ENCODE measurements at regions not wholly inside any gene's neighbourhood (a gene's known extent, or its start where the extent isn't known, plus 50 kb on each side); places are given as distances from the start of the nearest gene placed in this dataset.

DNA sequence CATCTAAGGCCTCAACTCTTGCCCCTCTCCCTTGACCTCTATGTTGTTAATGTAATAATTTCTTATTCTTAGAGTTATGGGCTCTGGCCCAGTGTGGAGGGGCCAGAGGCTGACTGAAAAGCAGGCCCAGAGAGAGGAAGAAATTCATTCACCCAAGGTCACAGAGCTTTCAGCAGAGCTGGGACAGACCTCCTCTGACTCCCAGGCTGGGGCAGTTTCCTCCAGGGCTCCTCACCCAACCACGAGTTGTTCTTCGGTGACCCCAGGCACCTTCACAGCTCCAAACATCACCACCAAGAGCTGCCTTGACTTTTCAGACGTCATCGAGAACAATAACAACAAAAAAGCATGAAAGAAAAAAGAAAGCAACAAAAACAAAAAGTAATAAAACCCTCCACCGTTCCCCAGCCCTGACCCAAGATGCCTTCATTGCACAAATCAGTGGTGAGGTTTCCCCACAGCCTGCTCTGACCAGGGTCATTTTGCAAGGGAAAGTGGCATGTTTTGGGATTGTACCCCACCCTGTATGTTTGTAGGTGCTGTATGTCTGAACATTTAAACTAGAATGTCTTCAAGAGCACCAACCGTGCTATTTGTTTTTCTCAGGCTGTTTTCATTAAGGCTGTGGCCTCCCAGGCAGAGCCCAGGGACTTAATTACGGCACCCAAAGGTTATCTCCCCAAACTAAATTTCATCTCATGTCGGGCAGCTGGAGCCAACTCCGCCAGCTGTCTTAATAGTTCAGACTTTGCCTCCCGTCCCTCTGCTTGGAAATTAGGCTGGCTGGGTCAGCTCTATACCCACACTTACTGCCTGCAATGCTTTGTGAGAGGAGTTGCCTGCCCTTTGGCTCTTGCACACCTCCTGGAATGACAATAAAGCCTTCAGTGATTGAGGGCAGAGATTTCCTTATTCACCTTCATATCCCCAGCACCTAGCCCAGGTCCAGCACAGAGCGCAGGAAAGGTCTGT lies 173.8 kb downstream of the RPLP1 start:
- no peak for DNase-seq (ENCODE audit: low read depth)

DNA sequence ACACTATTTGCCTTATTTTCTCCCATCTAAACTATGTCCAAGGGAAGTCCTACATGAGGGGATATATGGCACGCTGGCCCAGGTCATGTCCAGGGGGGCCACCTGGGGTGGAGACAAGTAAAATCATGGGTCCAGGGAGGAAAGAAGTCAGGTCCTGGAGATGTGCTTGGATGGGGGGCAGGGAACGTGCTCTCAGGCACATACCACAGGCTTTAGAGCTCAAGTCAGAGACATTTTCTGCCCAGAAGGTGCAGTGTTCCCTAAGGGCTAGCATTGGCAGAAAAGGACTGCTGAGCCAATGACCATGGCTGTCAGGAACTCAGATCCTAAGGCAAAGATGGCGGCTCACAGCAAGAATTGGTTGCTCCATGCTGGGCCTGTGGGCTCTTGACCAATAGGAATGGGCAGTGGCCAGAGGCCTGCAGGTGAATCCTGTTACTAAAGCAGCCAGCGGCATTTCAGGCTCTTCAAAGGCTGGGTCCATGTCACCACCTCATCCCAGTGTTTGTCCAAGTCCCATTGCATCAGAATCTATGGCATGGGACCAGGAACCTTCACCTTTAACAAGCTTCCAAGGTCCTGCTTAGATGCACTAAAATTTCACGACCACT lies 175.0 kb downstream of the RPLP1 start:
- no peak for DNase-seq (ENCODE audit: low read depth)

DNA sequence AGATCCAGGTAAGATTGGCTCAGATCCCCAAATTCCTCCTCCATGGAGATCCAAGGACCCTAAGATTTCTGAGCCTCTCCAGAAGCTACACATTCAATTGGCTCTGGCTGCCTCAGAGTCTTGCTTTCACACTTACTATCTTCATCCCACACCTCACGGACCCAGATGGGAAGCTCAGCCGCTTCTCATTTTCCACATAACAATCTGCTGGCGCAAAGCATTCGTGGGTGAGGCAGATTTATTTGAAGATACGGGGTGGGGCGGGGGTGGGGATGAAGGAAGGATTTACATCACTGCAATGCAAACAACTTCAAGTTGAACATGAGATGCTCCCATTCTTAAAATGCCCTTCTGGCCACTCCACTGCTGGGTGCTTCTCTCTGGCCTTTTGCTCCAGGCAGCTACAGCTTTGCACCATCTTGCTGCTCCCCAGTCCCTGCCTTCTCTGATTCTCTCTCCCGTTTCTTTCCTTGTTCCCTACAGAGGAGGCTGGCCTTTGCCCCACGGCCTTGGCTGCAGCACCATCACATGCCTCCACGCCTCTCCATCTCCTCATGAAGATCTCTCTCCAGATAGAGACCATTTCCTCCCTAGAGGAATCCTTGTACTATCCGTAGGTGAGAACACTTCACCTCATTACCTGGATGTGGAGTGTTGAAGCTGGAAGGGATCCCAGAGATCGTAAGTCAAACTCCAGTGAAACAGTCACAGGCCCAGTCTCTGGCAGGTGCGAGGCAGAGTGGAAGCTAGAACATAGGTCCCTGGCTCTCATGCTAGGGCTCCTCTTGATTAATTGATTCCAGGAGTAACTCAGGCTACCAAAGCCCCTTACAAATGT lies 175.9 kb downstream of the RPLP1 start:
- DNase-seq (ENCODE audit: low read depth), result no peak

DNA sequence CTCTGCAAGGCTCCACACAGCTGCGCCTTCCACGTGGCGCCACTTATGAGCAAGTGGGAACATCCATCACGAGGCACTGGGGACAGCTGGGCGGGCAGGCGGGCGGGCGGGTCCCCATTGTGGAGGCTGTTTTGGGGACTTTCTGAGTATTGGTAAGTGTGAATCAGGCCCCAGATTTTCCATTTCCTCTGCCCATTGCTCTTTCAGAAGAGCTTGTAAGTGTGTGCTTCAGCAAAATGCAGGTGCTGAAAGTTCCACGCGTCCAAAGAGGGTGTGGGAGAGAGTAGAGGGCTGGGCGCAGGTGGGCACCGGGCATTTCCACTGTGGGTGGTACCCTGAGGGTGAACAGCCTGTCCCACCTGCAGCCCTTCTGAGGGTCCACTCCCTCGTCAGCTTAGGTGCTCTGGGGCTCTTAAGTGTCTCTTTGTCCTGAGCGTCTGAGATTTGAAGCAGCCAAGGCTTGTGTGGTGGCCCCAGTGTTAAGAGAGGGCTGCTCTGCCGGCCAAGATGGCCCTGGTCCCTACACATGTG lies 177.1 kb downstream of the RPLP1 start:
- DNase-seq (ENCODE audit: low read depth), result no peak

DNA sequence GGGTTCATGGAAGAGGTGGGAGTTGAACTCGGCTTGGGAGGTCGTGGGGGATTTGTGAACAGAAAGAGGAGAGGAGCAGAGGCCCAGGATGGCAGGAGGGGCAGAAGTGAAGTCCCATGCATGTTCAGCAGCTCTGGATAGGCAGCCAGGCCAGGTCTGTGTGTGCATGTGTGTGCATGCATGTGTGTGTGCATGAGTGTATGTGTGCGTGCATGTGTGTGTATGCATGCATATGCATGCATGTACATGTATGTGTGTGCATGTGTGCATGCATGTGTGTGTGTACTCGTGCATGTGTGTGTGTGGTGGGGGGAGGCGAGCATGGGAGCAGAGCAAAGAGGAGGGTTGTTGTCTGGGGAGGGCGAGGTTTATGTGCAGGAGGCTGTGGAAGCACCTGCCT lies 178.4 kb downstream of the RPLP1 start:
- no peak for DNase-seq (ENCODE audit: low read depth)

DNA sequence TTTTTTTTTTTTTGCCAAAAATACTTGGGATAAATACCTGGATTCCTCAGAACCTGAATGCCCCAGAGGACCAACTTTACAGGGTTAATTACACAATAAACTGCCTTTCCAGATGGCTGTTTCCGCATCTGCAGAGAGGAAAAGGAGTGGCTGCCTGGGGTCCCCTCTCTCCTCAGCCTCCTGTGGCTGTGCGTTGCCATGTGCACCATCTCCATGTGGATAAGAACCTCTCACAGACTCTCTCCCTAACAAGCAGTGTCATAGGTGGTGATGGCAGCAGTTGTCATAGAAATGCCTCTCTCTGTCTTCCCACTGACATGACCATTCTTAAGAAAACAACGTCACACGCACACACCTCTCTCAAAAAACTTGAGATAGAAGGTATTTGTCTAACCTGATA lies 179.4 kb downstream of the RPLP1 start:
- no peak for DNase-seq (ENCODE audit: low read depth)

DNA sequence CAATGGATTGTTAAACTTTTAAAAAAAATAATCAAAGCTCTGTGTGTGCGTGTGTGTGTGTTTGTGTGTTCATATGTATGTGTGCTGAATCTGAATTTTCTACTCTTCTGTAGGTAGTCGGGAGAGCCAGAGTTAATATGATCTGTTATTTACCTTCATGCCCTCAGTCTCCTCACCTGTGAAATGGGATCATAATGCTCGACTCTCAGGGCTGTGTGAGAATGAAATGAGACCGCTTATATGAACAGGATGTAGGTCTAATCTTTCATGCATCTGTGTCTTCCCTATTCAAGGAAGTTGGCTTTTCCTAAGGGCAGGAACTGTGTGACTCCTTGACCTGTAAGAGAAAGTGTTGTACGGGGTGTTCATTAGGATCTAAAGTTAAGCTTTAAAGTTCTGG lies 182.2 kb downstream of the RPLP1 start:
- no peak for DNase-seq (ENCODE audit: low read depth)

DNA sequence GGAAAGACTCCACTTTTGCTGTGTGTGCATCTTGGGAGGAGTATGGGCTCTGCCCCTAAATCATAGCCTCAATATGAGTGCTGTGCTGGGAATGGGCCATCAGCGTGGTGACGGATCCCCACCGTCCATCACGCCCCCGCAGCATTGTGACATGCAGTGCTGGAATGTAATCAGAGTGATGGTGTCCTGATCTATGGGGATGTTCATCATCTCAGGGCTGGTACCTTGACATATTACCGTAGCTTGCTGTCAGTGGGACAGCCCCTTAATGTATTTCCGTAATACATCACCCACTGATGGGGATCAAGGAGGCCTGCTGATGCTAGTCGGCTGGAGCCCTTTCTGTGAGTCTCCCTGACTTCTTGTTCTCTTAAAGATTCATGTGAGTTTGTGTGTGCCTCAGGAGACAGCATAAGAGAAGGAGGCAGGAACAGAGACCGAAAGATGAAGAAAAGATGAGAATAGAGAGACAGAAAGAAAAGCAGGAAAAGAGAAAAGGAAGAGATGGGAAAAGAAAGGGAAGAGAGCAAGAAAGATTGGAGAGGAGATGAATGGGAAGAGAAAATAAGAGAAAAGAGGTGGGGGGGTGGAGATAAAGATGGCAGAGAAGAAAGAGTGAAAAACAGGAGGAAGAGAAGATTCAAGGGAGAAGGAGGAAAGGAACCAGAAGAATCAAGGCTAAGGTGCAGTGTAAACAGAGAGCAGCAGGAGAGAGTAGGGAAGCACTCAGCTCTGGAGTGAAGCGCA lies 183.7 kb downstream of the RPLP1 start:
- no peak for DNase-seq (ENCODE audit: low read depth)

DNA sequence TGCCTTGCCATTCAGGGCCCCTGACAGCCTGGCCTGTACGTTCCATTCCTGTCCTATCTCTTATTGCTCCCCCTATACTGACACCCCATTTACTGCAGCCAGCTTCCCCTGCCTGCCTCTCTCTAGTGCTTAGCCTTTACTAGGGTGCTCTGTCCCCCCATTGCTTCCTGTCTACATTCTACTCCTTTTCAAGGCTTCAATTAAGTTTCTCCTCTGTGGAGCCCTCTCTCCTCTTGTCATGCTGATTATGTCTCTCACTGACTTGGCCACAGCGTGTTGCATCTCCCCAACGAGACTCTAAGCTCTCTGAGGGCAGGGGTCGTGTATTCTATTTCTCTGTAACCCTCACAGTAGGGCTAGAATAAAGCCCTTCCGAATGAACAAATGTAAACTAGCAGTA lies 185.2 kb downstream of the RPLP1 start:
- no peak for DNase-seq (ENCODE audit: low read depth)

DNA sequence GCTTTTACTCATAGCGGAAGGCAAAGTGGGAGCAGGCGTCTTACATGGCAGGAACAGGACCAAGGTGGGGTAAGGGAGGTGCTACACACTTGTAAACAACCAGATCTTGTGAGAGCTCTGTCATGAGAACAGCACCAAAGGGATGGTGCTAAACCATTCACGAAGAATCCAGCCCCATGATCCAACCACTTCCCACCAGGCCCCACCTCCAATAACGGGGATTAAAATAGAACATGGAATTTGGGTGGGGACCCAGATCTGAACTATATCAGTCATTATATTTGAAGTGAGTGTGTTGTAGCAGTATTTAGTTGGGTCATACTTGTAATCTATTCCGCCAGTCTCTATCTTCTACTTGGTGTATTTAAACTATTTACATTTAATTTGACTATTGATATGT lies 190.9 kb downstream of the RPLP1 start:
- no peak for DNase-seq (ENCODE audit: low read depth)

DNA sequence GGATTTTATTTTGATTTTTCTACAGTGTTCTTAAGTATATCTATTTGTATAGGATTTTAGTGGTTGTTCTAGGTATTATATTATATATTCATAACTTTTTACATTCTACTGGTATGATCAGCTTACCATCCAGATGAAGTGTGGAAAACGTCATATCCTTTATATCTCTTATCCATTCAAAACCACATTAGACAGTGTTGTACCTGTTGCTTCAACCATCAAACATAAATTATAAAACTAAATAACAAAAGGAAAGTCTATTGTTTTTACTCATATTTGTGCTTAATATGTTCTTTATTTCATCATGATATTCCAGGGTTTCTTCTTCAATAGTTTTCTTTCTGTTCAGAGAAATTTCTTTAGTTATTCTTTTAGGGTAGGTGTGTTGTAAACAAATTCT lies 191.4 kb downstream of the RPLP1 start:
- DNase-seq (ENCODE audit: low read depth), result no peak

DNA sequence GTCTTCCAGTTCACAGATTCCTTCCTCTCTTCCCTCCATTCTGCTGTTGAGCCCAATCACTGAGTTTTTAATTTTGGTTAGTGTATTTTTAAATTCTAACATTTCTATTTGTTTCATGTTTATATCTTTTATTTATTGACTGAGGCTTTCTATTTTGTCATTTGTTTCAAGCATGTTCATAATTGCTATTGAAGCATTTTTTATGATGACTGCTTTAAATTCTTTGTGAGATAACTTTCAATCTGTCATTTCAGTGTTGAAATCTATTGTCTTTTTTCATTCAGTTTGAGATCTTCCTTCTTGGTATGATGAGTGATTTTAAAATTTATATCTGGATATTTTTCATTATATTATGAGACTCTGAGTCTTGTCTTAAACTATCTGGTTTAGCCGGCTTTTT lies 192.3 kb downstream of the RPLP1 start:
- no peak for DNase-seq (ENCODE audit: low read depth)

DNA sequence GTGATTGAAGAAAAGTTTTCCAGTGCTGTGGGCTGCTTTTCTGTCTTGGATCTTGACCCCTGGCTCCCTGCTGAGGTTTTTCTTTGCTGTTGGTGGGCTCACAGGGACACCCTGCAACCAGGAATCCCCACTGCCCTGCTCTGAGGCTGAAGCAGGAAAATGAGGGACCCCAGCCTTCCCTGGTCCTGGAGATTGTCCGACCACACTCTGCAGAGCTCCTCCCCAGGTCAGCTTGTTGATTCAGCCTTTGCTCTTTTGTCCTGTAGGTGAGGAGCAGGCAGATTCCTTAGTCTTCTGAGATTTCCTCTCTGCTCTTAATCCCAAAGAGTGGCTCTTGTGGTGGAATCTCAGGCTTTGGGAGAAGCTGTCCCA lies 194.5 kb downstream of the RPLP1 start:
- no peak for DNase-seq (ENCODE audit: low read depth)

DNA sequence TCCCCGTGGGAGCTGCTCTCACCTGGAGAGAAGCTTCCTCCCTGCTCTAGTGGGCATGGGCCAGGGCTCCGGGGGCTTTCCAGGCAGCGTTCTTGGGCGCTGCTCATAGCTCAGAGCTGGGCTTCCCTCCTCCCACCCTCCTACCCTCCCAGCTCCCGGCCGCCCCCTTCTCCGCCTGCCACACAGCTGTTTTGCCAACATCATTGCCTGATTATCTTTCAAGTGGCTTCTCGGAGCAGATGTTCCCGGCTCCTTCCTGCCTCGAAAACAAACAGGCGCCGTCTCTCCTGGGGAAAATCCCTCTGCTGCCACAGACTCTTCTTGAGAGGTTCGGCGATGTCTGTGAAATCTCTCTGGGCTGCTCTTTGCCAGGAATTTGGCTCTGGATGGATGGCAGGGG lies 195.6 kb downstream of the RPLP1 start:
- no peak for DNase-seq (ENCODE audit: low read depth)

DNA sequence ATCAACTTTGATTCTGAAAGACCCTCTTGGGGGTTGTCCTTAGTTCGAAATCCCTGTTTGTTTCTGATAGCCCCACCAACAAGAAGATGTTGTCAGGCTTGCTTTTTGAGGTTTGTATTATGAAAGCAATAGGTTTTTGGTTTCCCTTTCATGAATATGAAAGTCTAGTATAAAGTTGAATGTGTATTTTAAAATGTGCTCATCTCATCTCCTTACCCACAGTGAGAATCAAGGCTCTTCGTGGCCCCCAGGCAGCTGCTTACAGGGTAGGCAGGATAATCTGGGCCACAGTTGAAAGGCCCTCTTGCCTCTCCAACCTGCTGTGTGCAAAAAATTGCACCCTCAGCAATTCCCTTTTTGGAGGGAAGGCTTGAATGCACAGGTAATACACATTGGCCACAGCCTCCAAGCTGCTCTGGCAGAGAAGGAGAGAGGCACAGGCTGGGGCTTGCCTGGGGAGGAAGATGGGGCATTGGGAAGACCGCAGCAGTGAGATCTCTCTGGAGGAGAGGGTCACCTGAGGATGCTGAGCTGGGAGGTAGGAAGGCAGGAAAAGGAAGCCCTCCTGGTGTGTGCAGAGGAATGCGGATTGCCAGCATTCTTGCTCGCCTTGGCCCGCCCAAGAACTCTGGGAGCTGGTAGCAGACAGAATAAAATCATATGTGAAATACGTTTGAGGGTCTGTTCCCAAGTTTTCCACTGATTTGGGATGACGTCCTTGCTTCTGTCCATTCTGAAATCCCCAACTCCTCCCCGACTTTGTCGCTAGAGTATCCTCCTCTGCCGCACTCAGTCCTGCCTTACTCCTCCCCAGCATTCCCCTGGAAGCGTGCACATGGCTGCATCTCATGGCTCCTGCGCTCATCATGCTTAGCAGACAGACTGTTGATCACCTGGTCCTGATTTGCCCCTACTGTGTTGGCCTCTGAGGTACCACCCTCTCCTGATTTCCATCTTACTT lies 196.4 kb downstream of the RPLP1 start:
- DNase-seq (ENCODE audit: low read depth), result no peak

DNA sequence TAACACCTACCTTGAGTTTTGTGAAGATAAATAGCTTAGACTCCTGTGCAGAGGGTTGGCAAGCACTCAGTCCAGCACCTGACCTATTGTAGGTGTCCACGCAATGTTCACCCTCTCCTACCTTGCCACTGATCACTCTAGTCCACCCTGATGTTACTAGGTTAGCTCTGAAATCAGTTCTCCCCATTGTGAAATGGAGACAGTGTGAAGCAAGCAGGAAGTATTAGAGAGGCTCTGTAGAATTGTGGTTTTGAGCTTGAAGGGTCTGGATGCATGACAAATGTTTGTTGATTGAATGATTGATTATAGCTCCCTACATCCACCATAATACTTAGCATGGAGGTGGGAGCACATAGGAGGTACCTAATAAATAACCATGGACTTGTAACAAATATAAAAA lies 199.7 kb downstream of the RPLP1 start:
- DNase-seq (ENCODE audit: low read depth), result no peak

DNA sequence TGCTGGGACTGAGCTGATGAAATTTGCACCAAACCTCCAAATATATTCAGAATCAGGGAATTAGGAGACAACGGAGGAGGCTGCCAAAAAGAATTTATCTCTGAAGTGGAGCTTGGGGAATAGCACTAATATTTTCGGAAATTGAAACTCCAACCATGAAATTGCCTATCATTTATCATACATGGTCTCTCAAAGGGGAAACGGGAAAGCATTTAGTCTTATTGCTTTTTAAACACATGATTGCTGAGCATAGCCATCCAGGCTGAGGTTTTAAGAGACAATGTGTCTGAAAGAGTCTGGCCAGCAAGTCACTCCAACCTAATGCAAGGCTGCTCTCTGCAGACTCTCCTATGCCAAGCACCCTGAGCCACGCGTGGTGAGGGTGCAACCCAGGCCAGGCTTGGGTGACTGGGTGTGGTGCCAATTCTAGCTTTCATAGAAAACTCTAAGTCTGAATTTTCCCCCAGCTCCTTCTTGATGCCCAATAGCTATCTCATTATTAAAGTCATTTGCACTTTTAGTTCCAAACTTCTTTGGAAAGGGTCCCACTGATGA lies 200.2 kb downstream of the RPLP1 start:
- DNase-seq (ENCODE audit: low read depth), result no peak

DNA sequence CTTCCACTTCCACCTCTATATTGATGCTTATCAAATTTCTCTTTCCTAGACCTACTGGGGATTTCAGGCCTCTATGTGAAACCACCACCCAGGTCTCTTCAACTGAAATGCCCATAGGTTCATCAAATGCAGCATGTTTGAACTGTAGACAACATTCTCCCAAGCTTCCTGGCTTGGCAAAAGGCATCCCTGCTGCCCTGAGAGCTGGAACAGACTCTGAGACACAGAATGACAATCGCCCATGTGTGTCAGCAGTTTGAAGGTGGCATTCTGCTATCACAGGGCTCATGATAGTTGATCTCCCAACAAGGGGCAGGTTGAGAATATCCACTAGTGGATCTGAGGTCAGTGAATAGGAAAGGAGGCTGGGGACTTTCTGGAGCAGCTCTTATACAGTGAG lies 200.7 kb downstream of the RPLP1 start:
- DNase-seq (ENCODE audit: low read depth), result no peak

DNA sequence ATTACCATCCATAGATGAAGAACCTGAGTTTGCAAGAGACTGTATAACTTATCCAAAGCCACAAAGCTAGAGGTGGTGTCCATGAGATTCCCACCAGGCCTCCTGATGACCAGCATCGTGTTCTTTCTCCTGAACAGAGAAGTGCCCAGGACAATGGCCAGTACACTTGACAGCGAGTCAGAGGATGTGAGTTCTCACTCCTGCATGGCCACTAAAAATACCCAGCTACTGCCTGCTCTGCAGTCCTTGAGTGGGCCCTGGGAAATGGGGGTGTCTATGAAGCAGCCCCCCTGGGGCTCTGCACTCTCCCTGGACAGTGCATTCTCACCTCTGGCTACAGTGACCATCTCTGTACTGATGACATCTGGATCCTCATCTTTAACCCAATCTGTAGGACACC lies 201.2 kb downstream of the RPLP1 start:
- no peak for DNase-seq (ENCODE audit: low read depth)

DNA sequence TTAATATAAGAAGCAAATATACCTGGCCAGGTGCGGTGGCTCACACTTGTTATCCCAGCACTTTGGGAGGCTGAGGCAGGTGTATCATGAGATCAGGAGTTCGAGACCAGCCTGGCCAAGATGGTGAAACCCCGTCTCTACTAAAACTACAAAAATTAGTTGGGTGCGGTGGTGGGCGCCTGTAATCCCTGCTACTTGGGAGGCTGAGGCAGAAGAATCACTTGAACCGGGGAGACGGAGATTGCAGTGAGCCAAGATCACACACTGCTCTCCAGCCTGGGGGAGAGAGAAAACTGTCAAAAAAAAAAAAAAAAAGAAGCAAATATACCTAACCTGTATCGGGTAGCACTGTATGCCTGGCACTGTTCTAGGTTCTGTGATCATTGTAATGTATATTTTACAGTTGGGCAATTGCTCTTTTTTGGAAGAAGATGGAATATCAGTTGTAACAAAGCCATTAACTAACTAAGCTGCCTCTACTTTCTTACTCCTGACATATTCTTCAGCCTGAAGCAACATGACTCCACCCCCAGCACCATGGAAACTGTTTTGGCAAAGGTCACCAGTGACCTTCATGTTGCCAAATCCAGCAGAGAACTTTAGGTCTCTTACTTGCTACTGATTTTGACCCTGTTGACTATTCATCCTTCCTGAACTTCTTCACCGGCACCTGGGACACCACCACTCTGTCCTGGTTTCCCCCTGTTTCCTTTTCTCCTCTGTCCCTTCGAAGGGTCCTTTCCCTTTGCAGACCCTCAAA lies 203.8 kb downstream of the RPLP1 start:
- no peak for DNase-seq (ENCODE audit: low read depth)
